OCI-M1 (cell line): ENCODE measurements at regions not wholly inside any gene's neighbourhood (a gene's known extent, or its start where the extent isn't known, plus 50 kb on each side); places are given as distances from the start of the nearest gene placed in this dataset.
"Not testable (repeated sequence)": the region's sequence is repeated elsewhere in the genome, so short reads cannot be mapped to it uniquely, and the experiment has no call there.

Source experiments
- DNase-seq: peaks from one replicate; lab custom pipeline; 2025; lab: John Stamatoyannopoulos, UW

DNA sequence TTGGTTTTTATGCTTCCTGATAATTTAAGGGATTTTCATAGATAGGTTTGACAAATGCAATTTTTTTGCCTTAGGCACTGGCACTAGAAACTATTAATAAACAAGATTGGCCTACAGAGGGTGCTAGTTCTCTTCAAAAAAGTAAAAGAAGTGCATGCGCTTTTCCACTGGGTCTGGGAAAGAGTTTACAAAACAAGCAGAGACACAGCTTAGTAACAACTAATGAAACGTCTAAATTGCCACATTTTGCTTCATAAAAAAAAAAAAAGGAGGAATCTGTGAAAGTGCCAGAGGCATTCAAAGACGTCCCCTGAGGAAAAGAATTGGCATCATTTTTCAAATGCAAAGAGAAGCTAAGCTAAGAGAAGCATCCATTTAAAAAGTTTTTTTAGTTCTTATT is 58.3 kb upstream of the EEA1 start:
- peak; percentile 87 for DNase-seq

DNA sequence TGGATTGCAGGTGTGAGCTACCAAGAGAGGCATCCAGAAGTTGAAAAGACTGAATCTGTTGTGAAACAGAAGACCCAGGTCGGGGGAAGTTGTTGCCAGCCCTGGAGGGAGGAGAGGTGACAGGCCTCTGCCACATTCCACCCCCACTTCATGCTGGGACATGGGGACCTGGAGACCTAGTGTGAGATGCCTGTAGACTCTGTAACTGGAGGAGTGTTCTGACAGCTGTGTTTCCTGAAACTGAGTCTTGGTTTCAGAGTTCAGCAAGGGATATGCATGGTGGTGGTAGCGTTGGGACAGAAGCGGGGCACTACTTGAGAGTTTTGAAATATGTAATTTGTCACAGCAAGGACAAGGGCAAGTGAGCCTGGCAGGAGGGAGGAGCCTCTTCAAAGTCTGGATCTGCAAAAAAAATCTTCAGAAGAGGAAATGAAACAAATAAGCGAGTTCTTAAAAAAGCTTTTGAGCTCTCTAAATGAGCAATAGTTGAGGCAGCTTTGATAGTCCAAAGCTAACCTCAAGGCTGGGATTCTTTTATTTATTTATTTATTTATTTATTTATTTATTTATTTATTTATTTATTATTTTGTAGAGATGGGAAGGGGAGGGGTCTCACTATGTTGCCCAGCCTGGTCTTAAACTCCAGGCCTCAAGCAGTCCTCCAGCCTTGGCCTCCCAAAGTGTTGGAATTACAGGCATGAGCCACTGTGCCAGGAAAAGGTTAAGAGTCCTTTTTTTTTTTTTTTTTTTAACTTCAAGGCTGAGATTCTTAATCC is 58.9 kb upstream of the EEA1 start:
- no peak for DNase-seq

DNA sequence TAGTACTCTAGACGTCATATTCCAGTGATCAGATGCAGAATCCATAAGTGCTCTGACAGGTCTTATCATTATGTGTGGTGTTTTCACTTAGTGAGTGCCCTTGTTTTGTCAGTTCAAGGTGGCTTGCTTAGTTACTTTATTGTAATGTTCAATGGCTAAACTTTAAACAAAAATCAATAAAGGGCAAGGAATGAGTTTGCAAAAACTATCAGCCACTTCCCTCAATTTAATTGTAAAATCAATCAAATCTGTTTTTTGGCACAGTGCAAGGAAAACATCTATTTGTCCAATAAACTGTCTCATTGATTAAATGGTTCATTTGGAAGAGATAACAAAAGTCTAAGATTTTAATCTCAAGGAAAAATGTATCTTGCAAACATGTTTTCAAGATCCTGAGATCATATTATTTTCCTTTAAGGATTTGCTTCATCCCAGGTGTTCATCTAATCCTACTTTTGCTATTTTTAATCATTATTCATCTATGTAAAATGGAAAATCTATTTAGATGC is 59.6 kb upstream of the EEA1 start:
- DNase-seq: no peak

DNA sequence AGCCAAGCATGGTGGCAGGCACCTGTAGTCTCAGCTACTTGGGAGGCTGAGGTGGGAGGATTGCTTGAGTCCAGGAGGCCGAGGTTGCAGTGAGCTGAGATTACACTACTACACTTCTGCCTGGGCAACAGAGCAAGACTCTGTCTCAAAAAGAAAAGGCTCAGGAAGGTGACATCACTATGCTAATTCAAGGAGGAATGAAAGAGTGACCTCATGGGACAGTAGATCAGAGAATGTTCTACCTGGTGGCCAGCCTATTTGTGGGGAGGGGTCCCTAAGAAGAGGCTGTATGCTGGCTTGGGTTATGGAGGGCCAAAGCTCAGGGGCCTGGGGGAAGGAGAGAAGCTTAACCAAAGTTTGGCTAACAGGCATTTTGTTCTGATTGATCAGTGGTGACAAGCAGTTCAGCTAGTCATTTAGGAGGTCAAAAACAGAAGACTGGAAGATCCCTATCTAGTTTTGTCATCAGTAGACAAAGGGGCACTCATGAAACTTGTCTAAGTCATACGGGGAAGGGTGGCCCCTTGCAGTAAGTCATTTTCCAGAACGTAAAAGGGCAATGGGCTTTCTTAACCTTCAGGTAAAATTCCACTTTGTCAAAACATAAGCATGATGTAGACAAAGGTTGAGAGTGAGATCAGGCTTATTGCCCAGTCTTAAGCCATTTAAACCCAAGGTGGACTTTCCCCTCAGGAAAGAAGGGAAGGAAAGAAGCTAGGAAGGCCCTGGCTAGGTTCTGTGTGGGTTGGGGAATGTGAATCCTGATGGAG is 60.8 kb upstream of the EEA1 start:
- DNase-seq: no peak

DNA sequence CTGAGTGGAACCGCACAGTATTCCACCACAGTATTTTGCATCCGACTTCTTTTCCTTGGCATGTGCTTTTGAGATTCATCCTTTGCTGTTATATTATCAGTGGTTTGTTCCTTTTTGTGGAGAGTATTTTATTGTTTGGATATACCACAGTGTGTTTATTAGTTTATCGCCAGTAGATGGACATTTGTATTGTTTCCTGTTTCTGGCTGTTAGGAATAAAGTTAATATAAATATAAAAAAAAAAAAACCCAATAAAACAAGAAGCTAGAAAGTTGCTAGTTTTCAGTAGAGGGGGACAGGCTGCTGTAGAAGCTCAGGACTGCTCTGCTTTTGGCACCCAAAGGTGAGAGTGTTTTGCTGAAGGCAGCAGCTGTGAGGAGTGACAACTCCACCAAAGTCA is 62.0 kb upstream of the EEA1 start:
- DNase-seq: no peak

DNA sequence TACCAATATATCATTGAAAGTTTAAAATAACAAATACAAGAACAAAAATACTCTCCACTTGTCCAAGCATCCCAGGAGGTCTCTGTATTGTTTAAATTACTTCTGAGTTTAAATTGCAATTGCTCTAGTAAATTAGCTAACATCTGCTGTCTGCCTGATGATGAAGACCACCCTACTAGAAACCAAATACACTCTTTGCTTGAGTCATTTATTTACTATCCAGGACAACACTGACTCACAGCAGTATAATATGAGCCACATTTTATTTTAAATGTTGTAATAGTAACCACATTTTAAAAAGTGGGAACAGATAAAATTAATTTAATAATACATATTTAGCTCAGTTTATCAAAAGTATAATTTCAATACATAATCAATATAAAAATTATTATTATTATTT is 62.9 kb upstream of the EEA1 start:
- DNase-seq: no peak

DNA sequence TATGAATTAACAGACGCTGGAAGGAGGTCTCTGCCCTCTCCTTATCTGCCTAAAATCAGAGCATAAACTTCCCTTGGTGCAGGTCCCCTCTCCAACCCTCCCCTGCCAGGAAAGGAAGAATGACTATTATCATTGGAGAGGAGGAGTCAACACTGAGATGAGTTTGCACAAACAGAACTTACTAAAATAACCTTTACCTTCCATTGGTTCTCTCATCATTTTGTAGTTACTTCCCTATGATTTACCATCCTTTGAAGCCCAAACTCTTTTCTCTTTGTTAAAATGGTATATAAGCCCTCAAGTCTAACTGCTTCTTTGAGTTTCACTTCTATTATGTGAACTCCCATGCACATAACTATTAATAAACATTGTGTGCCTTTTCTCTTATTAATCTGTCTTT is 64.2 kb upstream of the EEA1 start:
- DNase-seq: no peak

DNA sequence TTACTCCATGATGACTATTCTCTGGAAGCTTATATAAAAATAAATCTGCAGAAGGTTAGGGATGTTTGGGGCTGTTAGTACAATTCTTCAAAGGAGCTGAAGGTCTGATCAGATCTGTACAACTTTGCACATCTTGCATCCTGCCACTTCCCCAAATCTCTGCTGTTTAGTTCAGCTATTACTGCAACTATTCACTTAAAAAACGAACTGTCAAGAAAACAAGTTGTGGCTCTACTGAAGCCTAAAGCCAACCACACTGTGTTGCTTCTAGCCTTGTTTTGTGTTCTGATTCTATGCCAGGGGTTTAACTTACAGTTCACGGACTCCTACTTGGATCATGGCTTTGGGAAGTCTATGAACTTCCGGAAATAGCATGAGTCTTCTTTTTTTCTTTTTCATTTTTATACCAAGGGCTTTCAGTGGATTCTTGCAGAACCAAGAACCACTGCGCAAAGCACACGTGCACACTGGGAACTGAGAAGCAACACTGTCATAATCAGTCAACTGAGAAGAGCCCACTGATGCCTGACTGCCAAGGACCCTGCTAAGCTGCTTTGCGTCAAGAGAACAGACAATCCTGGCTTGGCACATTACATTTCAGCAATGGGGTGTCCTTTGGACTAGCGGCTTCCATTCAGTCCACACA is 66.3 kb upstream of the EEA1 start:
- no peak for DNase-seq

DNA sequence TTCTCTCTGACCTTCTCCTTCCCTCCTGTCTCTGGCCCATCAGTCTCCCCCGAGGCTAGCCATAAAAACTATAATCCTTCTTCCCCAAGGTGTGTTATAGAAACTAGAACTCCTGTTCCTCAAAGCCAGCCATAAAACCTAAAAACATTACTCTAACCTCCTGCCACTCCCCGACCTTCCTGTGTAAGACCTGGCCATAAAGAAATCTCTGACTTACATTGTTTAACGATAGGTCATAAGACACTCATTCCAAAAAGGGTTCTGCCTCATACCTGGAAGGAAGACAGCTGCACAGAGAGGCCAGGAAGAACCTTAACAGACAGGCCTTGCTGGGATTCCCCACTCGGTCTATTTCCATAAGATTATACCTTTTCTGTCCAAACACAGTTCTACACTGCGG is 70.9 kb upstream of the EEA1 start:
- no peak for DNase-seq

DNA sequence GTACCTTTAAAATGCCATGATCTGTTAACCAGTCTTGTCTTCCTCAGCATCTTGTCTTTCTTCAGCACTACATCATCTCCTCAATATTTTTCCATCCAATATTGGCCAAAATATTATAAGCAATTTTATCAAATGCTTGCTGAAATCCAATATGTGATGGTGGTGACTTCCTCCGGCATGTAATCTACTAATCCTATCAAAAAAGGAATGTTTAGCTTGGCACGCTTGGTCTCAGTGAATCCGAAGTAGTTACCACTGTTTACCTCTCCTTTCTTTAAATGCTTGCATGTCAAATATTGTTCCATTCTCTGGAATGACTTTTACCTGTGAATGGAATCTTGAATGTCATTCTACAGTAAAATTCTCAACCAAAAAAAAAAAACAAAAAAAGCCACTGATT is 72.3 kb upstream of the EEA1 start:
- no peak for DNase-seq

DNA sequence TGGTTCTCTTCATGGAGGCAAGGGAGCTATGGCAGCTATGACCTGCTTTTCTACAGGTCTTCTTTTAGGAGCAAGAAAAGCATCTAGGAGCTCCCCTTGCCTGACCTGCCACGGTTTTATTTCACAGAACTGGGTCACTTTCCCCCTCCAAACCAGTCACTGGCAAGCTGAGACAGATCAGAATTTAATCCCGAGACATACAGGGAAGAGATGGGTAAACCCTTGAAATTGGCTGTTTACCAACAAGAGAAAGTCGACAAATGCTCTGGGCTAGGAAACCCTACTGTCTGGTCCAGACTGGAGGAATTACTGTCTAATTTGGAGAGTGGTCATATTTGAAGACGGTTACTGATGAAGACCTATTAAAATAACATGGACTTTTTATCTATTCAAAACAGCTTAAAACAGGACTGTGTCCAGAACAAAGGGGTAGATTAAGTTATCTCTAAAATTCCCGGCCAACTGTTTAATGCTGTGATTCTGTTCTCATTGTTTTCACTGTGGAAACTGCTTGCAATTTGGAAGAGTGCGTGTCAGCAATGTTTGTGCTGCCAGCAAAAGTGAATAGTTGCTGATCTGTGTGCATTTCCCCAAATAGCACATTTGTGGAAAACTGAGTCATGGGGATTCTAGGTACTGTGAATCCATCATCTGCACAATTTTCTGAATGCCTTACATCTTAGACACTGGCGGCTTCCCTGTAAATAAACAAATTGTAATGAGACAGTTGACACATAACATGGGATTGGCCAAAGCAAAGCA is 73.4 kb upstream of the EEA1 start:
- DNase-seq: peak; percentile 68

DNA sequence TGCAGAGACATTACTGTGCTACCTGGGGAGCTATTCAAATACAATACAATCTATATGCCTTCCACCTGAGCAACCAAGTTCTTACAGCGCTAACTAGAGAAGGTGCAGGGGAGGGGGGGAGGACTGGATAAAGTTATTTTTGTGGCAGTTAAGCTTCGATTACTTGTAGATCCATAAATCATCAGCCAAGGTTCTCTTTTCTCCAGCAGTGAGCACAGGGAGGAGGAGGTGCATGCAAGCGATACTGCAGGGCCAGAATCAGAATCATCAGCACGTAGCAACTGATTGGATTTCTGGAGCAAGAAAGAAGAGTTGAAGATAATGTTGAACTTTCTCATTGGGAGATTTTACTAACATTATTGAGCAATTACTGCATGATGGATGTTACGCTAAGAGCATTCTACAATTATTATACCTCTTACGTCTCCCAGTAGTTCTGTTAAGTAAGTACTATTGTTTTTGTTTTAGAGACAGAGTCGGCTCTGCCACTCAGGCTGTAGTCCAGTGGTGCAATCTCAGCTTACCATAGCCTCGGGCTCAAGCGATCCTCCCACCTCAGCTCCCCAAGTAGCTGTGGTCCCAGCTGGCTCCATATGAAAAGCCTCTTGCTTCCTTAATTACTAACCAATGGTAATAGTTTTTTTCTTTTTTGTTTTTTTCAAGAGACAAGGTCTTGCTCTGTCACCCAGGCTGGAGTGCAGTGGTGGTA is 74.6 kb upstream of the EEA1 start:
- DNase-seq: no peak

DNA sequence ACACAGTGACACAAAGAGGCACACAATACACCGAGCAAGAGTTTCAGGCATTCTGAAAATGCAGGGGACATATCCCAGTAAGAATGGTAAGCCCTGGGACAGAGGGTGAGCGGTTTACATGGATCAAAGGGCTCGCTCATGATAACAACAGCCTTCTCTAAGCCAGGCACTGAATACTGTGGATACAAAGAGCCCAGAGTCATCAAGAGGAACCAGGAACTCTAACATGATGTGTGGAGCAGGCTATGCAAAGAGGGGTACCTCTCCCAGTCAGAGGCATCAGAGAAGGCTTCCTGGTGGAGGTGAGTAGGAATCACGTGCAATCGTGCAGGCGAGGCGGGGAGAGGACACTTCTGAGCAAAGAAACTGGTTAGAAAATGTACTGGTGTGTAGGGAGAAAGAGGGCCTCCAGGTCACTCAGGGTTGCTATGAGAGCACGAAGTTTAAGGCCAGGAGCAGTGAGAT is 76.9 kb upstream of the EEA1 start:
- no peak for DNase-seq

DNA sequence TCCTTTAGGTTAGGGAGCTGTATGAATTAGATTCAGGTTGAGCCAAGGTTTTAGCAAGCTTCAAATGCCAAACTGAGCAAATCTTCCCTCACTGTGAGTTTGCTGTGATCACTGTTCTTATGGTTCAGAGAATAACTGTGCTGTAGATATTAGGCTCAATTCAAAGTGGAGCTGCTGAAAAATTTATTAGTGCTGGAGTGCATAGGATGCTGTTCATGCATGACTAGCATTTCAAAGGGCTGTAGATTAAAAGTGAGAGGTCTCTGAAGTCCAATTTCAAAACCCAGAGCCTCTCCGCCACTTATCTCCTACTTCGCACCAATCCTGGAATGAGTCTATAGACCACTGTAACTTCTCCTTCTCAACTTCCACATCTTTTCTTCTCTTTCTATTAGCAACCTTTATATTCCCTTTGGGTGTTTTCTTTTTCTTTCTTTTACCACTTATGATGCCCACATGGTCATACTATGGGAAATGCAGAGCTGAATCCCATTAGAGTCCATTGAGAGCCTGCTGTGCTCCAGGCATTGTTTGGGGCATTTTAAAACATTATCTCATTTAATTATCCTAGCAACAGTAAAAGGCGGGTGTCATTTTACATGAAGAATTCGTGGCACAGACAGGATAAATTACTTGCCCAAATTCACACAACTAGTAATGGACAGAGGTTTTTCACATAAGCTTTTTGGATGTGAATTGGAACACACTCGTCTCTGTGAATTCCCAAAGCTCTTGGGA is 77.5 kb upstream of the EEA1 start:
- no peak for DNase-seq

DNA sequence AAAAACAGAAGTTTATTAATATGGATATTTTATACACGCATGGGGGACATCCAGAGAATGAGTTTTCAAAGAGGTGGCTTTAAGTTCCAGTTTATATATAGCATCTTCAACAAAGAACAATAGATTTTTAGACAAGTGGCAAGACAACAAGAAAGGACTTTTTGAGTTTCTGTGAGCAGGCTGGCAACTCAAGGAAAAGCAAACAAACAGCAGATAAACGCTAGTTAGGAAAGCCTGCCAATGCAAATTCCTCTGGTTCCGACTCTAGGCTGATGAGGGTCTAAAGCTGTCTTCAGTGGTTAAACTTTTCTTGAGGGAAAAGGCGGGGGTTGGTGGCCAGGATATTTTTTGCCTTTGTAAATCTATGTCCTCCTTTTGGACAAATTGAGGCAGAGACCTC is 78.4 kb upstream of the EEA1 start:
- DNase-seq: no peak

DNA sequence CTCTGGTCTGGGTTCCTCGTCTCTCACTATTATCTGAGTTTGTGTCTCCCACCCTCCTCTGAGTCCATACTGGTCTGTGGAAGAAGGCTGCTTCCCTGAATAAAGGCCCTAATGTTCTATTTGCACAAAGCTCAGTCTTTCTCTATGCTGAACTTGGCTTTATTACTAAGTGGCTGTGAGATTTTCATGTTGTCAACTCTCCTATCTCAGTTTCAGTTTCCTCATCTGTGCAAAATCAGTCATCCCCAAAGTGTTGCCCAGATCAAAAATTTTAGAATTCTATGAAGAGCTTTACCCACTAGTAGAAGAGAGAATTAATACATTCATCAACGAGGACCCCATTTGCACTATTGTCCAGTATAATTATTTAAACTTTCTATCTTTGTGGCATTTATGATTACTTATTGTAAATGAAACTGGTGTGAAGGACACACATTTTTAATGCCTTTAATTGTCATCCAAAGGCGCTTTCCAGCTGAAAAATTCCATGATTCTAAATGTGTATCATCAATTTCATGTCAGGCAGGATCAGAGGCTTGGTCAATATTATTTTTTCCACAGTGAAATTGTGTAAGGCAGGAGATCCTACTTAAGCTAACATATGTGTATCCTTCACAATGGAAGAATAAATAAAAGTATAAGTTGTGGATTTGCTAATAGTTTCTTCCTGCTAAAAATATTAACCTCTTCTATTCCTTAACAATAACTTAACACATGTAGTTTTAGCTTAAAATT is 79.1 kb upstream of the EEA1 start:
- DNase-seq: no peak

DNA sequence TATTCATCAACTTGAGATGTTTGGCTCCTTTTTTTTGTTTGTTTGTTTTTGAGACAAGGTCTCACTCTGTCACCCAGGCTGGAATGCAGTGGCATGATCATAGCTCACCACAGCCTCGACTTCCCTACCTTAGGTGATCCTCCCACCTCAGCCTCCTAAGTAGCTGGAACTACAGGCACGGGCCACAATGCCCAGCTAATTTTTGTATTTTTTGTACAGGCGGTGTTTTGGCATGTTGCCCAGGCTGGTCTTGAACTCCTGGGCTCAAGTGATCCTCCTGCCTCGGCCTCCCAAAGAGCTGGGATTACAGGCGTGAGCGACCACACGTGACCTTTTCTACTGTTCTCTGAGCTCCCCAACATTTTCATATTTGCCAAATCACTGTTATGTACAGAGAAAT is 79.8 kb upstream of the EEA1 start:
- DNase-seq: not testable (repeated sequence)

DNA sequence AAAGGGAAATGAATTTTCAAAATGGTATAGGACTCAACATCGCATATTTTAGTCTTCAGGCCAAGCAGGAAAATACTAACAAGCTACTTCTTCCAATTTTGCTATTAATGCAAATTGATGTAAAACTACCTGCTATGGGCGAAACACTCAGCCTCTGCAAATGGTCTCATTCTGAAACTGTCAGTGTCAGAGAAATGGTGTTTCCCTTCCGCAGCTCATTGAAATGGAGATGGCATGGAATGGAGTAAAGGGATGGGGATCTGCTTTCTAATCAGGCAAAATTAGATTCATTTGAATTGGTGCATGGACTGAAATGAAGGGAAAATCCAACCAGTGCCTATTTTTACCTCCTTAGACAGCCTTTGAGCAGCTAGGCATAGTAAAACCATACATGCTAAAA is 80.4 kb upstream of the EEA1 start:
- no peak for DNase-seq

DNA sequence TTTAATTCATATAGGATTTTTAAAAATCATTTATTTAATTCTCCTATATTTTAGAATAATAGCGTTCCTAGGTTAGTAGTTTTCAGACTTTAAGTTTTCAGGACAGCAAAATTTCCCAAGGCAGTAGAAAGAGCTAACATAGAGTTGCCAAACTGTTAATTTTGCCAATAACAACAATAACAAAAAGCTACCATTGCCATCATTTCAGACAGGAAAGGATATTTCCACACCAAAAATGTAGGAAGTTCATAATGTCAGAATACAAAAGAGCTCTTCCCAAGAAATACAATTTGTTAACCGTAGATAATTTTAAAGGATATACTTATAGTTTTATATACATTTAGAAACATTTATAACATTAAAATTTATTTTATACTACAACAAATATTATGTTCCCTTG is 81.4 kb upstream of the EEA1 start:
- DNase-seq: no peak

DNA sequence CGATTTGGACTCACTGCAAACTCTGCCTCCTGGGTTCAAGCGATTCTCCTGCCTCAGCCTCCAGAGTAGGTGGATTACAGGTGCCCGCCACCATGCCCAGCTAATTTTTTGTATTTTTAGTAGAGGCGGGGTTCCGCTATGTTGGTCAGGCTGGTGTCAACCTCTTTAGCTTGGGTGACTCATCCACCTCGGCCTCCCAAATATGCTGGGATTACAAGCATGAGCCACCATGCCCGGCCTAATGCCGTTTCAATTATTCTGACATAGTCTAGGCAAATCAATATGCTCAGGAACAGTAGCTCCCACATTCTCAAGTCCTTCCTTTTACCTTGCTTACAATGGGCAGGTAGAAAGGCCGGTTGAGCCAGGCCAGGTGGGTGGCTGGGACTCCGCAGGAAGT is 82.0 kb upstream of the EEA1 start:
- DNase-seq: no peak
